GM23338 (cell line): ENCODE measurements at regions not wholly inside any gene's neighbourhood (a gene's known extent, or its start where the extent isn't known, plus 50 kb on each side); places are given as distances from the start of the nearest gene placed in this dataset.

Experiments used
- ATAC-seq: fragments of 200-7000 bp; cut with Tn5 transposase; 3 replicates; pipeline ENCODE4 v1.9.1; 2020
- DNase-seq: peaks from one replicate; pipeline ENCODE4 v3.0.0-alpha.2; 2015; ENCODE audit warnings: low spot score
- H2AFZ ChIP-seq: fragments of 200-600 bp; sonication (generic); 2 replicates; pipeline ENCODE4 v1.8.0; 2016; ENCODE audit warnings: antibody characterized with exemption, mild to moderate bottlenecking, moderate library complexity
- H3F3A ChIP-seq: fragments of 200-600 bp; sonication (generic); replicated peaks from 2 replicates; pipeline ENCODE4 v1.8.0; 2017; ENCODE audit warnings: antibody characterized with exemption, mixed run types, low read depth
- H3K27ac ChIP-seq: fragments of 200-600 bp; sonication (generic); 2 replicates; pipeline ENCODE4 v1.6.1; 2016; ENCODE audit warnings: low read depth
- H3K27me3 ChIP-seq: fragments of 200-600 bp; sonication (generic); 2 replicates; pipeline ENCODE4 v1.8.0; 2016; ENCODE audit warnings: mild to moderate bottlenecking, mixed run types, moderate library complexity; ENCODE audit not compliant: insufficient read depth
- H3K36me3 ChIP-seq: fragments of 200-600 bp; sonication (generic); 2 replicates; pipeline ENCODE4 v1.8.0; 2016; ENCODE audit warnings: mild to moderate bottlenecking; ENCODE audit not compliant: insufficient read depth
- H3K4me1 ChIP-seq: fragments of 200-600 bp; sonication (generic); 2 replicates; pipeline ENCODE4 v1.8.0; 2016; ENCODE audit warnings: mild to moderate bottlenecking, moderate library complexity; ENCODE audit not compliant: insufficient read depth
- H3K4me2 ChIP-seq: fragments of 200-600 bp; sonication (generic); 2 replicates; pipeline ENCODE4 v1.7.1; 2017; ENCODE audit warnings: mixed run types
- H3K4me3 ChIP-seq: fragments of 200-600 bp; sonication (generic); 2 replicates; pipeline ENCODE4 v1.6.1; 2016; ENCODE audit warnings: mixed run types
- H3K79me2 ChIP-seq: fragments of 200-600 bp; sonication (generic); replicated peaks from 2 replicates; pipeline ENCODE4 v1.8.0; 2017; ENCODE audit warnings: mild to moderate bottlenecking; ENCODE audit not compliant: insufficient read depth
- H3K9me2 ChIP-seq: fragments of 200-600 bp; sonication (generic); 2 replicates; pipeline ENCODE4 v1.8.0; 2017; ENCODE audit not compliant: insufficient read depth
- H4K20me1 ChIP-seq: fragments of 200-600 bp; sonication (generic); replicated peaks from 2 replicates; pipeline ENCODE4 v1.8.0; 2017; ENCODE audit warnings: mild to moderate bottlenecking; ENCODE audit not compliant: insufficient read depth
- H3K27ac Mint-ChIP-seq: 2 replicates; pipeline ENCODE4 v1.8.0; 2020; ENCODE audit warnings: inconsistent platforms, mild to moderate bottlenecking, moderate library complexity, mixed read lengths
- H3K27me3 Mint-ChIP-seq: 3 replicates; pipeline ENCODE4 v1.8.0; 2022; ENCODE audit warnings: low read depth, mild to moderate bottlenecking, moderate library complexity, mixed read lengths, inconsistent platforms; ENCODE audit not compliant: insufficient read depth, poor library complexity
- H3K36me3 Mint-ChIP-seq: 3 replicates; pipeline ENCODE4 v1.8.0; 2021; ENCODE audit warnings: low read depth, mild to moderate bottlenecking, inconsistent platforms, moderate library complexity, mixed read lengths
- H3K4me1 Mint-ChIP-seq: 3 replicates; pipeline ENCODE4 v1.8.0; 2020; ENCODE audit warnings: mild to moderate bottlenecking, inconsistent platforms, mixed read lengths
- H3K4me3 Mint-ChIP-seq: 3 replicates; pipeline ENCODE4 v1.8.0; 2021; ENCODE audit warnings: moderate library complexity, mild to moderate bottlenecking, inconsistent platforms, mixed read lengths
- H3K9me3 Mint-ChIP-seq: 3 replicates; pipeline ENCODE4 v1.8.0; 2020; ENCODE audit warnings: moderate library complexity, mild to moderate bottlenecking, inconsistent platforms, mixed read lengths
- CTCF ChIP-seq, 2 experiments: fragments of 200-600 bp in 1 of 2; sonication (generic) in 1 of 2; conservative IDR thresholded peaks; 2 replicates each; pipeline versions ENCODE4 v1.5.1 to v1.6.1; 2016 to 2017; ENCODE audit warnings: antibody characterized with exemption in 2 of 2, low read depth in 2 of 2, mild to moderate bottlenecking in 2 of 2, moderate library complexity in 1 of 2
- ETS1 ChIP-seq: IDR thresholded peaks from 2 replicates; pipeline ENCODE4 v1.6.1; 2016; ENCODE audit warnings: antibody characterized with exemption
- EZH2 ChIP-seq: fragments of 200-600 bp; sonication (generic); IDR thresholded peaks from one replicate; pipeline ENCODE4 v1.8.0; 2017; ENCODE audit warnings: antibody characterized with exemption, mild to moderate bottlenecking, low read depth; ENCODE audit not compliant: unreplicated experiment
- JUNB ChIP-seq: IDR thresholded peaks from one replicate; pipeline ENCODE4 v1.6.1; 2016; ENCODE audit warnings: antibody characterized with exemption; ENCODE audit not compliant: unreplicated experiment
- NANOG ChIP-seq: IDR thresholded peaks from 2 replicates; pipeline ENCODE4 v1.6.1; 2016; ENCODE audit warnings: antibody characterized with exemption, borderline replicate concordance
- POLR2AphosphoS5 ChIP-seq: IDR thresholded peaks from 2 replicates; pipeline ENCODE4 v1.6.1; 2016; ENCODE audit warnings: antibody characterized with exemption, low read depth
- REST ChIP-seq: IDR thresholded peaks from one replicate; pipeline ENCODE4 v1.6.1; 2018; ENCODE audit warnings: antibody characterized with exemption; ENCODE audit not compliant: unreplicated experiment
- STAT1 ChIP-seq: IDR thresholded peaks from one replicate; pipeline ENCODE4 v1.6.1; 2016; ENCODE audit warnings: antibody characterized with exemption; ENCODE audit not compliant: unreplicated experiment
- ZNF114 ChIP-seq: fragments of 250-450 bp; sonication (Bioruptor Pico); IDR thresholded peaks from 2 replicates; pipeline ENCODE4 v1.5.0; 2020; ENCODE audit warnings: mild to moderate bottlenecking, moderate library complexity
- ZNF331 ChIP-seq: fragments of 250-450 bp; sonication (Bioruptor Pico); IDR thresholded peaks from 2 replicates; pipeline ENCODE4 v1.5.0; 2020; ENCODE audit warnings: low read depth, mild to moderate bottlenecking, moderate library complexity
- ZNF462 ChIP-seq: fragments of 250-450 bp; sonication (Bioruptor Pico); IDR thresholded peaks from 2 replicates; pipeline ENCODE4 v1.5.0; 2020; ENCODE audit warnings: mild to moderate bottlenecking, moderate library complexity

- Histone ChIP-seq H3K9me2 (no peaks in the 10 kb centered on the region), H3K36me3 (no peaks in the 10 kb centered on the region; the same call in 1 of the 2 replicates), H3K4me3 (no peak overlapping the region), H3K4me1 (peaks cover 33% of the 10 kb centered on the region), H2AFZ (no peak overlapping the region), H3F3A (no peaks in the 10 kb centered on the region), H3K4me2 (no peak overlapping the region), H3K27me3 (no peaks in the 10 kb centered on the region), H3K27ac (0 out of 2 replicates have a peak overlapping the region, but pooled peaks have one; percentile 26), H3K79me2 (no peaks in the 10 kb centered on the region; the same call in 1 of the 2 replicates), H4K20me1 (no peaks in the 10 kb centered on the region)
- Mint-ChIP-seq H3K9me3 (peaks cover 2% of the 10 kb centered on the region; the same call in 2 of the 3 replicates), H3K4me3 (no peak overlapping the region), H3K27ac (peak overlapping the region; percentile 4; the same call in 1 of the 2 replicates), H3K4me1 (peaks cover 65% of the 10 kb centered on the region), H3K27me3 (peaks cover 10% of the 10 kb centered on the region), H3K36me3 (peaks cover 2% of the 10 kb centered on the region; the same call in 1 of the 3 replicates)
- ATAC-seq (no peak), DNase-seq (no peak)
- no peak for TF ChIP-seq JUNB
- TF ChIP-seq POLR2AphosphoS5 = no peak
- TF ChIP-seq STAT1 = no peak
- no peak for TF ChIP-seq ZNF462 (CRISPR knock-in tag)
- TF ChIP-seq REST = no peak
- TF ChIP-seq ZNF331 = no peak
- TF ChIP-seq ETS1 = no peak
- TF ChIP-seq EZH2 = no peak
- no peak for TF ChIP-seq CTCF (conservative IDR thresholded peaks at IDR 0.05; ENCODE audit: low read depth in 2 of 2)
- TF ChIP-seq ZNF114 (CRISPR knock-in tag) = no peak
- no peak for TF ChIP-seq NANOG
Measured at GRCh38 chr7:130899638-130900401, 165.8 kb upstream of the KLF14 start.
